OCI-LY7 (cell line): ENCODE measurements at regions not wholly inside any gene's neighbourhood (a gene's known extent, or its start where the extent isn't known, plus 50 kb on each side); places are given as distances from the start of the nearest gene placed in this dataset.

ENCODE experiments used
- BruUV-seq: library from RNA; stranded (reverse); fragments of 400-500 nt; replicated peaks from 2 replicates; lab custom pipeline; 2021; lab: Mats Ljungman, UMichigan
- CTCF ChIA-PET: fragments of 300-600 bp; sonication (Branson Sonifier 250); formaldehyde crosslinking; loops from one replicate; lab custom pipeline; 2022; ENCODE audit warnings: antibody characterized with exemption; ENCODE audit not compliant: unreplicated experiment; lab: Charles Lee
- POLR2A ChIA-PET: fragments of 300-600 bp; sonication (Branson Sonifier 250); formaldehyde crosslinking; loops from one replicate; lab custom pipeline; 2022; ENCODE audit warnings: antibody characterized with exemption; lab: Charles Lee
- DNase-seq: peaks from one replicate; pipeline ENCODE4 v3.0.0-alpha.2; 2015; ENCODE audit warnings: low spot score
- H2AFZ ChIP-seq: fragments of 200-600 bp; sonication (generic), shearing (Covaris generic); 2 replicates; pipeline ENCODE4 v1.6.1; 2014; ENCODE audit warnings: mild to moderate bottlenecking, antibody characterized with exemption, low read length, moderate library complexity
- H3K27ac ChIP-seq: fragments of 200-600 bp; sonication (generic); 2 replicates; pipeline ENCODE4 v1.5.1; 2014; ENCODE audit warnings: mixed run types, low read depth, mild to moderate bottlenecking, moderate library complexity, low read length, inconsistent platforms; ENCODE audit not compliant: poor library complexity, severe bottlenecking
- H3K36me3 ChIP-seq: fragments of 200-600 bp; sonication (generic); 2 replicates; pipeline ENCODE4 v1.6.1; 2014; ENCODE audit warnings: mild to moderate bottlenecking, antibody characterized with exemption, low read length, moderate library complexity, mixed read lengths; ENCODE audit not compliant: insufficient read depth
- H3K4me1 ChIP-seq: fragments of 200-600 bp; sonication (generic); 2 replicates; pipeline ENCODE4 v1.5.1; 2014; ENCODE audit warnings: mild to moderate bottlenecking, low read length; ENCODE audit not compliant: insufficient read depth, poor library complexity, severe bottlenecking
- H3K4me2 ChIP-seq: fragments of 200-600 bp; sonication (generic); 2 replicates; pipeline ENCODE4 v1.6.1; 2014; ENCODE audit warnings: mild to moderate bottlenecking, low read length
- H3K4me3 ChIP-seq: fragments of 200-600 bp; sonication (generic); 2 replicates; pipeline ENCODE4 v1.5.1; 2014; ENCODE audit warnings: mild to moderate bottlenecking, low read depth, low read length; ENCODE audit not compliant: poor library complexity, severe bottlenecking
- H3K79me2 ChIP-seq: fragments of 200-600 bp; sonication (generic); 2 replicates; pipeline ENCODE4 v1.6.1; 2016; ENCODE audit warnings: low read depth, mild to moderate bottlenecking, low read length, moderate library complexity, mixed read lengths; ENCODE audit not compliant: insufficient read depth
- H3K9me2 ChIP-seq: fragments of 200-600 bp; sonication (generic); 2 replicates; pipeline ENCODE4 v1.6.1; 2016; ENCODE audit warnings: mild to moderate bottlenecking, low read length, mixed read lengths; ENCODE audit not compliant: insufficient read depth
- H3K9me3 ChIP-seq: fragments of 200-600 bp; sonication (generic); 2 replicates; pipeline ENCODE4 v1.6.1; 2014; ENCODE audit warnings: mild to moderate bottlenecking, mixed run types, low read length, mixed read lengths
- H4K20me1 ChIP-seq: fragments of 200-600 bp; sonication (generic); 2 replicates; pipeline ENCODE4 v1.6.1; 2014; ENCODE audit warnings: mild to moderate bottlenecking, antibody characterized with exemption, low read length, moderate library complexity, mixed read lengths; ENCODE audit not compliant: insufficient read depth
- EZH2phosphoT487 ChIP-seq: fragments of 200-600 bp; sonication (generic); IDR thresholded peaks from 2 replicates; pipeline ENCODE4 v1.6.1; 2018; ENCODE audit warnings: low read depth, borderline replicate concordance, mild to moderate bottlenecking, mixed run types, antibody characterized with exemption, low read length, moderate library complexity, mixed read lengths
- intact Hi-C: fragments of 100-400 bp; cut with micrococcal nuclease; formaldehyde crosslinking; loops from one replicate; pipeline ENCODE4 v1.10.0; 2022; ENCODE audit not compliant: unreplicated experiment
- TF ChIP-seq, protein P1 (sequence below): fragments of 200-600 bp; sonication (generic); conservative IDR thresholded peaks from 2 replicates; pipeline ENCODE4 v1.5.1; 2014; ENCODE audit warnings: mild to moderate bottlenecking, antibody characterized with exemption, low read length, moderate library complexity, mixed read lengths

DNA sequence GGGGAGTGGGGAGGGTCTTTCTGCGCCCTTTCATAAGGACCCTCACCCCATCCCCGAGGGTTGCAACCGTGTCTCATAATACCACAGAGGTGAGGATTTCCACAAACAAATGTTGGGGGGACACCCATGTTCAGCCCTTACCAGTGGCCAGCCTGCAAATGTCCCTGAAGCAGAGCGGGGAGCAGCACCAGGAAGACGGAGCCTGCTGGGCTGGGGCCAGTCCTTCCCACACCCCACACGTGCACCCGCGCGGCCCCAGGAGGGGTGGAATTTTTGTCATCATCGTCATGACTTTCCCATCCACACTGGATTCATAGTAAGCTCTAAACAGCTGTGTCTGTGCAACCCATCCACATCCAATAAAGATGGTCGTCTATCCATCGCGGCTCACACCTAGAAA is 409.8 kb downstream of the BRD1 start:
- Histone ChIP-seq H4K20me1 (no peaks in the 10 kb centered on the region), H3K27ac (no peak overlapping the region), H3K36me3 (no peaks in the 10 kb centered on the region), H2AFZ (no peak overlapping the region), H3K4me1 (no peaks in the 10 kb centered on the region), H3K4me2 (no peak overlapping the region), H3K9me2 (no peaks in the 10 kb centered on the region), H3K4me3 (no peak overlapping the region), H3K79me2 (no peaks in the 10 kb centered on the region), H3K9me3 (no peaks in the 10 kb centered on the region)
- no TSS peak for BruUV-seq
- TF ChIP-seq, protein P1, sequence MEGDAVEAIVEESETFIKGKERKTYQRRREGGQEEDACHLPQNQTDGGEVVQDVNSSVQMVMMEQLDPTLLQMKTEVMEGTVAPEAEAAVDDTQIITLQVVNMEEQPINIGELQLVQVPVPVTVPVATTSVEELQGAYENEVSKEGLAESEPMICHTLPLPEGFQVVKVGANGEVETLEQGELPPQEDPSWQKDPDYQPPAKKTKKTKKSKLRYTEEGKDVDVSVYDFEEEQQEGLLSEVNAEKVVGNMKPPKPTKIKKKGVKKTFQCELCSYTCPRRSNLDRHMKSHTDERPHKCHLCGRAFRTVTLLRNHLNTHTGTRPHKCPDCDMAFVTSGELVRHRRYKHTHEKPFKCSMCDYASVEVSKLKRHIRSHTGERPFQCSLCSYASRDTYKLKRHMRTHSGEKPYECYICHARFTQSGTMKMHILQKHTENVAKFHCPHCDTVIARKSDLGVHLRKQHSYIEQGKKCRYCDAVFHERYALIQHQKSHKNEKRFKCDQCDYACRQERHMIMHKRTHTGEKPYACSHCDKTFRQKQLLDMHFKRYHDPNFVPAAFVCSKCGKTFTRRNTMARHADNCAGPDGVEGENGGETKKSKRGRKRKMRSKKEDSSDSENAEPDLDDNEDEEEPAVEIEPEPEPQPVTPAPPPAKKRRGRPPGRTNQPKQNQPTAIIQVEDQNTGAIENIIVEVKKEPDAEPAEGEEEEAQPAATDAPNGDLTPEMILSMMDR: no peak
- TF ChIP-seq EZH2phosphoT487: no peak
- intact Hi-C loops: no loop called here
- CTCF ChIA-PET: no interaction called here
- POLR2A ChIA-PET: no interaction called here
- DNase-seq: no peak

DNA sequence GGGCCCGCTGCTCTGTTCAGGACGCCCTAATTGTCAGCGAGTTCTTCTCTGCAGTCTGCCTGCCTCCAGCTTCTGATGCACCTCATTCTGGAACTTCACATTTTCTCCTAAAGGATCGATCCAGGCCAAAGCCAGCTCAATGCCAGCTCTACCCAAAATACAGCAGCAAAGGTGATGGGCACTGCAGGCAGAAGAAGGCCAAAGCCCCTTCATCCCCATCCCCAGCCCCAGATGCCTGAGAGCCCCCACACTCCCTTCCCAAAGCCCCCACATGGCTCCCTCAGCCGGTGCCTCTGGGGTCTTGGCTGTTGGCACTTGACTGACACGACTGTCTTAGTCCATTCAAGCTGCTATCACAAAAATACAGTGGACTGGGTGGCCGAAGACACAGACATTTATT is 410.3 kb downstream of the BRD1 start:
- no peak overlapping the region for H3K27ac ChIP-seq
- no peaks in the 10 kb centered on the region for H3K79me2 ChIP-seq
- H3K9me2 ChIP-seq: no peaks in the 10 kb centered on the region
- no peaks in the 10 kb centered on the region for H4K20me1 ChIP-seq
- H2AFZ ChIP-seq: no peak overlapping the region
- intact Hi-C loops: no loop called here
- BruUV-seq: no TSS peak
- no peak overlapping the region for H3K4me2 ChIP-seq
- TF ChIP-seq, protein P1: no peak
- TF ChIP-seq EZH2phosphoT487: no peak
- CTCF ChIA-PET: no interaction called here
- no peak overlapping the region for H3K4me3 ChIP-seq
- no peaks in the 10 kb centered on the region for H3K36me3 ChIP-seq
- POLR2A ChIA-PET: no interaction called here
- no peak for DNase-seq
- no peaks in the 10 kb centered on the region for H3K9me3 ChIP-seq
- H3K4me1 ChIP-seq: no peaks in the 10 kb centered on the region

DNA sequence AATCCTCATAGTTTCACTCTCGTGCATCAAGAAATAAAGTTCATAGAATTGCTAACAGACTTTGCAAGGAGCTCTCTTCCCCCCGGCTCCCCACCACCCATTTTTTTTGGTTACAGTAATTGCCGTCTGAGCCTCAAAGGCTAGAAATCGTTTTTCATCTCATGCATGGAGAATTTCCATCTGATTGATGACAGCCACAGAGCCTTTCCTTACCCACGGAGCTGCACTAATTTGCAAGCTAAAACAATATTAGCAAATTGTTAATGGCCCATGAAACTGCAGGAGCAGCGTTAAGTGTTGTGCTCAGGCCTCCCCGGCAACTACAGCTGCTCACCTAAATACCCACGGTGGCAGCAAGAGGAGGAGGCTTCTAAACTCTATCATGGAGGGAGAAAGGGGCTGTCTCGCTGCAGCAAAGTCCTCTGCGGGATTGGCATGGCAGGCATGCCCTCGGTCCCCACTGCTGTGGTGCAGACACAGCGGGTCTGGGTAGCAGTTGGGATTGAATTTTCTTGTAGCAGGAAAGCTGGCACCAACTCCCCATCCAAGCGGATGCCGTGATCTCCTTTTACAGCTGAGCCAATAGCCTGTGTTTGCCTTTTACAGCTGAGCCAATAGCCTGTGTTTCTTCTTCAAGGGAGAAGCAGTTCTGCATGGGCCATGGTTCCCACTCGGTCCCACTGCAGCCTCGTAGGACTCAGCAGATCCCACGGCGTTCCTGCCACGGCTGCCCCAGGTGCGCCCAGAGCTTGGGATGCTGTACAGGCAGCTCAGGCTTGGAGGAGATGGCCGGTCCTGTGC is 412.3 kb downstream of the BRD1 start:
- intact Hi-C loops: no loop called here
- POLR2A ChIA-PET: no interaction called here
- Histone ChIP-seq H3K9me3 (no peaks in the 10 kb centered on the region), H3K27ac (no peak overlapping the region), H4K20me1 (no peaks in the 10 kb centered on the region), H3K79me2 (no peaks in the 10 kb centered on the region), H2AFZ (no peak overlapping the region), H3K9me2 (no peaks in the 10 kb centered on the region), H3K4me2 (no peak overlapping the region), H3K4me1 (no peaks in the 10 kb centered on the region), H3K4me3 (no peak overlapping the region), H3K36me3 (no peaks in the 10 kb centered on the region)
- DNase-seq: no peak
- no TSS peak for BruUV-seq
- CTCF ChIA-PET: no interaction called here
- no peak for TF ChIP-seq EZH2phosphoT487
- TF ChIP-seq, protein P1: no peak
